Ovary (tissue), 3 donors: ENCODE measurements at regions not wholly inside any gene's neighbourhood (a gene's known extent, or its start where the extent isn't known, plus 50 kb on each side); places are given as distances from the start of the nearest gene placed in this dataset.

Experiments
- CTCF ChIP-seq, 3 donors: fragments of 450-650 bp in 2 of 3; fragments of 200-600 bp in 1 of 3; IDR thresholded peaks; one replicate each; pipeline versions ENCODE4 v1.5.1 to v1.8.0; 2016 to 2022; ENCODE audit warnings: antibody characterized with exemption in 3 of 3, mild to moderate bottlenecking in 1 of 3
- EP300 ChIP-seq: sonication (generic); formaldehyde crosslinking; IDR thresholded peaks from one replicate; pipeline ENCODE4 v1.6.1; 2017; ENCODE audit warnings: antibody characterized with exemption
- donor health status: DM: no; HTN: no; CAD: no.

DNA sequence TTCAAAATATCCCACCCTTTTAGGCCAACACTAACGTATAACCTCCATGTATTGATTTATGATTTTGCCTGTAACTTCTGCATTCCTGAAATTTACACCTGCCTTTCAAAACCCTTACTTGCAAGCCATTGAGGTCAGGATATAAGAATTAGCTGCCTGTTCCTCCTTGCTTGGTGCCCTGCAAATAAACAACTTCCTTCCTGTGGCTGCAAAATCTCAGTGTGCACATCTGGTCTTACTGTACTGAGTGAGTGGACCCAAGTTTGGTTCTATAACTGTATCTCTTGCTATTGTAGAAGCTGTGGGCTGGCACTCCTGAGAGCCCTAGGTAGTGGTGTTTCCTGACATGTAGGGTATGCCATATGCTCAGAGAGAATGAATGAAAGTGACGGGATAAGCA lies 191.1 kb upstream of the RASGRP1 start:
- no peak for TF ChIP-seq EP300
- no peak for TF ChIP-seq CTCF (IDR thresholded peaks at IDR 0.05)
